GM19351 (cell line): ENCODE measurements at regions not wholly inside any gene's neighbourhood (a gene's known extent, or its start where the extent isn't known, plus 50 kb on each side); places are given as distances from the start of the nearest gene placed in this dataset.
"Not testable (repeated sequence)": the region's sequence is repeated elsewhere in the genome, so short reads cannot be mapped to it uniquely, and the experiment has no call there.

ENCODE experiments used
- ATAC-seq: cut with Tn5 transposase; IDR thresholded peaks from one replicate; pipeline ENCODE4 v1.9.1; 2021; ENCODE audit warnings: mild to moderate bottlenecking, moderate library complexity; ENCODE audit not compliant: unreplicated experiment

DNA sequence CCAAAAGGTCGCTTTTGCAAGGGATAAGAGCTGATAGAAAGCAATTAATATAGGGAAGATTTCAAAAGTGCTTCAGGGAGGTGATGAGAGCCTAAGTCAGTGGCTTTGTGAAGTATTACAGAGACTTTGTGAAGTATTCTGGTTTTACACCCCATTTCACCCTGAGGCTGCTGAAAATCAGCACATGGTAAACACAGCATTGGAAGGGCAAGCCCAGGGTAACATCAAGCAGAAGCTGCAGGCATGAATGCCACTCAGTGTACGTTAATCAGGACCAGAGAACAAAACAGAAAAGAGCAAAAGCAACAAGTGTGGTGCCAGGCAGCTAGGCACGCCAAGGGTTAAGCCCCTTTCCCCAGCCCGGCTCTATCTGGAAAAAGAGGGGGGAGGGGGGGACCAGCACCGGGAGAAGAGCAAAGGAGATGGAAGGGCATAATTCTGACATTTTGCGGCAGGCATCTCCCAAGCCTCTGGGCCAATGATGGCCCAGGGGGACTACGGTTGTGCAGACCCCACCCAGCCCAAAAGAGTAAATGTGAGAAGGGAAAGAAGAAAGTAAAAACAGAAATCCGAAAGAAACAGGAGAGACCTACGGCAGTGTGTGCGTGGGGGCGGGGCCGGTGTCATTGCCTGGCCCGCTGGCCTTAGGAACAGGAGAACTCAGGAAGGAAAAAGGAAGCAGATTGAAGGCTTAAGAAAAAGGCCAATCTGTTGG is 58.9 kb downstream of the DHRS2 start:
- ATAC-seq = no peak

DNA sequence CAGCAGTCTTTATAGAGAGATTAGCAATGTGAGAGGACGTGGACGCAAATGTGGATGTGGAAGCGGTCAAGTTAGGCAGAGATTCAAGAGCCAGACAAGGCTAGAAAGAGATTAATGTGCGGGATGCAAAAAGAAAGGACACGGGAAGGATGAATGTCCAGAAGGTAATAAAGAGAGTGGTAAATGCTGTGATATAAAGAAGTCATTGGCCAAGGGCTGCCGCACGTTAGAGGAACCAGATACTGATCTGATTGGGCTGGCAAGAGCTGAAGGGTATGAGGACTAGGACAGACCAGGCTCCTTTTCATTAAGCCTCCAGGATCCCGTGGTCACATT is 59.5 kb downstream of the DHRS2 start:
- ATAC-seq = no peak

DNA sequence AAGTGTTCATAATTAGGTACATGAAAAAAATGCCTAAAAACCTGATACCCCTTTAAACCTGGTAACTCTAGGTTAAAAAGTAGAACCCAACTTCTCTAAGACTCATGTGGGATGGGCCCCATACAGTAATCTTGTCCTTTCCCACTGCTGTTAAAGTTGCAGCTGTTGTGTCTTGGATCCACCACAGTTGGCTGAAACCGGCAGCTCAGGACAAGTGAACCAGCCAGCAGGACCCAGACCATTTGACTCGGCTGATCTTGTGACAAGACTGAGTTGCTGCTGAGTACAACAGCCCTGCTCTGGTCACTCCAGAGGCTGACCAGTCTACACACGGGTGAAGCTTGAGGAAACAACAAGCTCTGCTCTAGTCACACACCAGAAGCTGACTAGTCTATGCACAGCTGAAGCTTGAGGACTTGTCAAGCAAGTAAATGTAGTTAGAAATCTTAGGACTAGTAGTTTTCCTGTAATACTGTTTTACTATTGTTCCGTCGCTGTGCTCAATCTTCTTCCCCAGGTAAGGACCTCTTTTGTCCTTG is 60.6 kb downstream of the DHRS2 start:
- no peak for ATAC-seq

DNA sequence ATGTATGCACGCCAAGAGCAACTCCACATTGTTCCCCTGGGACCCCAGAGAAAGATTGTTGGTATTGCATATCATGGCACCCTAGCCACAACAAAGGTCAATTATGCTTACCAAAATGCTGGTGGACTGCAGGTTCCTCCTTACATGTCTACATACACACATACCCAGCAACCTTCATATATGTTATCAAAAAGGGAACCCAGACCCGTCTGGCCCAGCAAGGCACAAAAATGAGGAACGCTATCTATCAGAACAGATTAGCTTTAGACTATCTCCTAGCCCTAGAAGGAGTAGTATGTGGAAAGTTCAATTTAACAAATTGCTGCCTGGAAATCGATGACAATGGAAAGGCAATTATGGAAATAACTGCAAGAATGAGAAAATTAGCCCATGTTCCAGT is 61.5 kb downstream of the DHRS2 start:
- ATAC-seq = no peak

DNA sequence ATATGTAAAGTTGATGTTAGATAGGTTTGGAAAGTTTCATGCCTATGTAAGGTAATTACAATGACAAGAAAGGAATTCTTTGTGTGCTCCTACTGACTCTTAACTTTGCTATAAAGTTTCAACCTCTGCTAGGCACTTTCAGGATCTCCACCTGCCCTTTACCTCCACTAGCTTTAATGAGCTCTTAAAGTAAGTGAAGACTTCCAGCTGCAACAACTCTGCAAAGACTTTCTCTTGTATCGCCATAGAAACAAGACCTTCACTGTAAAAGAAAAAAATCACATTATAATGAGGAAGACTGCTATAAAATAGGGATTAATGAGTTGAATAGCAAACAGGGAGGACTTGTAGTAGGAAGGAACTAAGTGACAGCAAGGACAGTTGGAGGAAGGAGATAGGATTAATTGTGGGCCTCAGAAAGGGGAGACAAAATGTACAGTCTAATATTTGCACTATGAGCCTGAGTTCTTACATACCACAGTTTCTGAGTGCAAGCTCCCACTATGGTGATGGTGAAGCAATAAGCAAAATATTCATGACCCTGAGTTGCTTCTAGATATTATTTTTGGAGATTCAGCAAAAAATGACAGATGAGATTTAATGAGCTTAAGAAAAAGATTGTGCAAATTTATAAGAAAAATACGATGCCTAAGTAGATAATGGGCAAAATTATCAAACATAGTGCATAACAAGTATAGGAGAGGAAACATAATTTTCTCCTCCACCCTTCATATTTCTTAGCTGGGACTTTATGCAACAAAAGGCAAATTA is 66.7 kb downstream of the DHRS2 start:
- no peak for ATAC-seq

DNA sequence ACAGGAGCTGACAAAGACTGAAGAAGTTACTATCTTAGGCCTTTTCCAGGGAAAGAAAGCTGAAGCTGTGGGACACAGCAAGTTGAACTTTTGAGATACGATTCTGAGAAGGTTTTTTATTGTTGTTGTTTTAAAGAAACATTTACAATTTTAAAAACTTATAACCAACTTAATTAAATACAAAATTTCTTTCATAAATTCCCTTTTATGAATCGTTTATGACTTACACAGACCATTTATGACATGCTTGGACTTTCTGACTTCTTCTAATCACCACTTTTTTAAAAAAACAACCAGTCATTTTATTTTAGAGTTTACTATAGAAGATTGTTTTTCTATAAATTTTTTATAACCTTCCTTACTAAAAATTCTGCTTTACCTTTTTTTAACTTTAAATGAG is 68.7 kb downstream of the DHRS2 start:
- no peak for ATAC-seq

DNA sequence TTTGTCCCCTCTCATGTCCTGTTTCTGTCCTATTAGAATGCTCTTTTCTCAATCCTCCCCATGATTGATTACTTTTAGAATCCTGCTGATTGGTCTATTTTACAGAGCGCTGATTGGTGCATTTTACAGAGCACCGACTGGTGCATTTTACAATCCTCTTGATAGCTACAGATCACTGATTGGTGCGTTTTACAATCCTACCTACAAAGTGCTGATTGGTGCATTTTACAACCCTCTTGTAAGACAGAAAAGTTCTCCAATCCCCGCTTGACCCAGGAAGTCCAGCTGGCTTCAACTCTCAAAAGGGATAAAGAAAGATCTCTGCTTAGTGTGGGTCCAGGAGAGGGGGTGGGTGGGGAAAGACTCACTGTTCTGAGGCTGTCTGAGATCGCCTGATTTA is 71.3 kb downstream of the DHRS2 start:
- ATAC-seq = no peak

DNA sequence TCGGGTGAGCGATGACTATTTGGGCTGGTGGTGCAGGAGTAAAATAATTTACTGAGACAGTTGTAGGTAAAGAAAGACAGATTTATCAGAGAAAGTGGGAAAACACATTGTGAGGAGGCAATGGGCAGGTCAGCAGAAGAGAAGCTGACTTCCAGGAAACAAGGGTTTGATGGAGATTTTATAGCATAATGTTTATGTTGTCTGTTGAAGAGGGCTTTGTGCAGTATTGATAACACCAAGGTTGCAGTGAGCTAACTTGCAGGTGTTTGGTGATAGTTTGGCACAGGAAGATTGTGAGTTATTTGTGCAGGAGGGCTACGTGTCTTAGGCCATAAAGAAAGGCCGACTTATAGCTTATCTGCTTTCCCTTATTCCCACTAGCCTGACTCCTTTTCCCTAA is 72.2 kb downstream of the DHRS2 start:
- no peak for ATAC-seq

DNA sequence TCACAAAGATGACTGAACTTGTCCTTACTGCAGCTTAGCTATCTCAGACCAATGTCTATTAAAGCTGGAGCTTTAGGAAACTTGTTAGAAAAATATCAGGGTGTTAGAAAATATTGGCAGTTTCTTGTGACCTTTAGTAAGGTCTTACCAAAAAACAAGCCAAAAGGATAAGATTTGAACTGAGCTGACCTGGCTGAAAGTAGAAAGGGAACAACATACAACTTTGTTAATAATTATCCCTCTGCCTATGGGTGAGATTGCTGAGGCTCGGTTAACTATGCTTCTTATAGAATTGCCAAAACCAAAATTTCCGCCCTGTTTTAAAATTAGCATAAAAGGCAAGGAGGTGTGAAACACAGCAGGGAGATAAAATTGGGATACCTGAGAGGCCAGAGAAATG is 73.8 kb downstream of the DHRS2 start:
- ATAC-seq = no peak

DNA sequence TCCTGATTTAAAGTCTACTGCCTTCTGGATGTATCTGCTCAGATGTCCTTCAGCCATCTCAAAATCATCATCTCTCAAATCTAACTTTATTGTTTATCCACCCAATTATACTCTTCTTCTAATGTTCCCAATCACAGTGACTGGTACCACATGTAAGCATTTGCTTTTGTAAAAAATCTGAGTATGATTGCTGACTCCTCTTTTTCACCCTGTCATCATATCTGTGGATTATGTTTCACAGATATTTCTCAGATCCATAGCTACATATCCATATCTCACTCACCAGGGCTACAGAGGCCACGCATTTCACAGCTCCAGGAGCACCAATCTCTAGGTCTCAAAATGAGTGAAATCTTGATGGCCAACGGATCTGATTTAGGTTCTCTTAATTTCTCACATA is 76.1 kb downstream of the DHRS2 start:
- ATAC-seq = no peak

DNA sequence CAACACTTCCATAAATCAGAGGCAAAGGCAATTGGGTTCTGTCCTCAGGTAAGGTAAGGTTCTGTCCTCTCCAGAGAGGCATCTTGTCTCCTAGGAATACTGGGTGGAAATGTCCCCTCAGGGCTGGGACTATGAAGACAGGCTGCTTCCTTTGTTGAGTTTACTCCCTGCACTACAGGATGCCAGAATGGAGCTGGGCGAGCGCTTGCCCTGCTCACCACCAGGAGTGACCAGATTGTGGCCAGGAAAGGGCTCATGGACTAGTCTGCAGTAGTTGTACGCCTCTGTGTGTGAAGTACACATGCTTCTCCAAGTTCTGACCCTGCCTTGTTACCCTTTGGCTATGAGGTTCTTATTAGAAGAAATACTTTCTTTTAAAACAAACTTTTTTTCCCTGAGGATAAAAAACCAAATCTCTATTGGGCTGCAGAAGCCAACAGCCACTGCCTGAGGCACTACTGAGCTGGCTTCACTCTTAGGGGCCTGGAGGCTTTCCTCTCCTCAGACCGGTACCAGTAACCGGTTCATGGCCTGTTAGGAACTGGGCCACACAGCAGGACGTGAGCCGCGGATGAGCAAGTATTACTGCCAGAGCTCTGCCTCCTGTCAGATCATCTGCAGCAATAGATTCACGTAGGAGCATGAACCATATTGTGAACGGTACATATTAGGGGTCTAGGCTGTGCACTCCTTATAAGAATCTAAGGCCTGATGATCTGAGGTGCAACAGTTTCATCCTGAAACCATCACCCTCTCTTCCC is 83.2 kb downstream of the DHRS2 start:
- ATAC-seq = no peak

DNA sequence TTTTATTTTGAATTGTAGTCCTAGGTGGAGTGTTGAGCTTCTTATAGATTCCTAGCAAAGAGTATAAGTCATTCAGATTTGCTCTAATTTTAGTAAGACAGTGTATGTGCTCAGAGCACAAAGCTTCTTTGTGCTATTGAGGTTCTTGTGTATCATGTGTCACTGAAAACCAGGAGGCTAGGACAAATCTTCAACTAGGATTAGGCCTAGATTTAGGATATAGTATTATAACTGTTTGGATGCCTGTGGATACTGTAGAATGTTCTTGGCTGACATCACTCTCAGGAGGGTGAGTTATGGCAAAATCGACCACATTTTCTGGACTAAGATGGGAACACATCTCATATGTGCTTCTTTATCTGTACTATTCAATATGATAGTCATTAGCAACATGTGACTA is 86.5 kb downstream of the DHRS2 start:
- no peak for ATAC-seq

DNA sequence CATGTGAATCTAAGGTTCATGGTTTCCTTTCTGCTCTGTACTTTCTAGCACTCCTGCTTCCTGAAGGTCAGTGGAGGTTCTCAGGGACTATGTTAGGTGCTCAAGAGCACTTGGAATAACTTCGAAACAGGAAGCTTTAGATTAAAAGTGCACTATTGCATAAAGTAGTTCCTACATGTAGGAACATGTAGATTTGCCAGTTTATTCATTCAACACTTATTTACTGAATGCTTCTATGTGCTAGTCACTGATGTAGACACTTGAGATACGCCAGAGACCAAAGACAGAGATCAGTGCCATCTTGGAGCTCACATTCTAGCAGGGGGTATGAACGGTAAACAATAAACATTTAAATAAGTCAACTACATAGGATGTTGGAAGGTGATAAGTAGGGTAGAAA is 87.7 kb downstream of the DHRS2 start:
- ATAC-seq = no peak

DNA sequence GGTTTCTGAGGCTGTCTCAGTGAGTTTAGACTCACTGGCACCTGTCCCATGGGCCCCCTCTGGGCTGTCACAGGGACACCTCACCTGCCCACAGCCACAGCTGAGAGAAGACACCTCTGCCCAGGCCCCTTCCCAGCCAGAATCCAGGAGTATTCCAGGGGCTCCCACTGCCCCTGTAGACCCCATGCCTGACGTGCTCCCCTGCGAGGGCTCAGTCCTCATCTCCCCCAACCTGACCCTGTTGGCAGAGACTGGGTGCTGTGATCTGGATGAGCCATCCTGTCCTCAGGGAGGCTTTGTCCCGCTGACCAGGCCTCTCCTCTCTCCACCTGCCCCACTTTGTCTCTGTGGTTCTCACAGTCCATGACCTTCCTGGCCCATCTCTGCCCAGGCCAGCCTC is 89.4 kb downstream of the DHRS2 start:
- no peak for ATAC-seq

DNA sequence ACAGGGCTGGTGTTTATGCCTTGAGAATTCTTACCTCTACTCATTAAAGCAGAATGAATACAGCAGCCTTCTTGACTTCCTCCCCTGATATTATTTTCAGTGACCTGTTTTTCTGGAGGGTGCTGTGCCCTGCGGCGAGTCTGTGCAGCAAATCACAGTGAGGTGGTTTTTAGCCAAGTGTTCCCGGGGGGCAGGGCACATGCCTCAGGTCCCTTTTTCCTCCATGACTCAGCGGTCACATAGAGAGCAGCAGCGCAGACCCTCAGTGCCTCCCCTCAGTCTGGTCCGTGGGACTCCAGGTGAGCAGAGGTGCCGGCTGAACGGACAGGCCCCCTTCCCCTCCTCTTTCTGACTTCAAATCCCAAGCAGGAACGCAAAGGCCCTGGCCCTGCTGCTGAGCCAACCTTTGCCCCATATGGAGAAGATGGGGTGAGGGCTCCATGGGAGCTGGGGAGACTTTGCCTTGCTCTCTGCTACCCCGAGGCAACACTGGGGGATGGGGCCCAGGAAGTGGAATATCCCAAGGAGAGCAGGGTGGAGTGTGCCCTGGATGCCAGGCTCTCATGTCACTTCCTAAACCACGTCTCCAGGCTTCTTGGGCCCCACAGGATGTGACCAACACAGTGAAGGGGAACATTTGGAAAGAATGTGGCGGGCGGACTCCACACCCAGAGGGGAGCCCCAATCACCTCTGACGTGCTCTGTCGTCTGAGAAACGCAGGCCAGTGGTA is 90.0 kb downstream of the DHRS2 start:
- no peak for ATAC-seq

DNA sequence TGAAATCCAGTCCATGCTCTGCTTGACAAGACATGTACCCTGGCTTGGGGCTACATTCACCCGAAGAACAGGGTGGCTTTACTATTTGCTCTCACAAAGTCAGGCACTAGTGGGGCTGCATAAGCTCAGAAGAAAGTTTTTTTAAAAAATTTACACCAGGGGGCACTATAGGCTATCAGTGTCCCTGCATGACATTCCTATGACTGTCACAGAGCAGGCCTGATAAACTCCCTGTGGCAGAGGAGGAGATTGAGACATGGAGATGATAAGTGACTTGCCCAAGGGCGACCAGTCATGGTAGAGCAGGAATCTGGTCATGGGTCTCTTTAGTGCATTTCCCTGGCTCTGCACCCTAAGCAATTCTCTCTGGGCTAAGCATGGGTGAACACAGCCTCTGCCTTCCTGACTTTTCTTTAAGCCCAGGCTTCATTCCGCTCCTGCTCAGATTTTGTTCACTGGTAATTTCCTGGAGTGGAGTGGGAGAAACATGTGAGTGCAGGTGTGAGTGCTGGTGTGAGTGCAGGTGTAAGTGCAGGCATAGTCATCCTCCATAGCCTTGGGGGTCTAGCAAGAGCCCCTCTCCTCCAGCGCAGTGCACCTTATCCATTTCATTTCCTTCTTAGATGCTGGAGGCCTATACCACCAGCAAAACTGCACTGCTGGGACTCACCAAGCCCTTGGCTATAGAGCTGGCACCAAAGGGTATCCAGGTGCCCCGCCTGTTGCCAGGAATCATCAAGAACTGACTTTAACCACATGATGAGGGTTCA is 91.6 kb downstream of the DHRS2 start:
- no peak for ATAC-seq

DNA sequence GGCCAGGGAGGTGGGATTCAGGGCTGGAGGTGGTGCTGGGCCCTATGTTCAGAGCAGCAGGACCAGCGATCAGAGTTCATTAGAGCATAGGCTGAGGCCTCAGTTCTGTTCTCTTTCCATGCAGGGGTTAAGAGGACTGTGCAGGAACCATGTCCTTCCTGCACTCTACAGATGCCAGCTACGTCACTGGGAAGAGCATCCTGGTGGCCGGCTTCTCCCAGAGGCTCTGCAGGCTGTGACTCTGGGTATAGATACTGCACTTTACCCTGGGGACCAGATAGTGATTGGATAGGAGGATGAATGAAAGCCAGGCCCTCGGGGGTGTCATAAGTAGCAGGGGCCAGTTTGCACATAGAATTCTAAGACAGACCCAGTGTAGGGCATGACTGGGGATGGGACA is 92.6 kb downstream of the DHRS2 start:
- no peak for ATAC-seq

DNA sequence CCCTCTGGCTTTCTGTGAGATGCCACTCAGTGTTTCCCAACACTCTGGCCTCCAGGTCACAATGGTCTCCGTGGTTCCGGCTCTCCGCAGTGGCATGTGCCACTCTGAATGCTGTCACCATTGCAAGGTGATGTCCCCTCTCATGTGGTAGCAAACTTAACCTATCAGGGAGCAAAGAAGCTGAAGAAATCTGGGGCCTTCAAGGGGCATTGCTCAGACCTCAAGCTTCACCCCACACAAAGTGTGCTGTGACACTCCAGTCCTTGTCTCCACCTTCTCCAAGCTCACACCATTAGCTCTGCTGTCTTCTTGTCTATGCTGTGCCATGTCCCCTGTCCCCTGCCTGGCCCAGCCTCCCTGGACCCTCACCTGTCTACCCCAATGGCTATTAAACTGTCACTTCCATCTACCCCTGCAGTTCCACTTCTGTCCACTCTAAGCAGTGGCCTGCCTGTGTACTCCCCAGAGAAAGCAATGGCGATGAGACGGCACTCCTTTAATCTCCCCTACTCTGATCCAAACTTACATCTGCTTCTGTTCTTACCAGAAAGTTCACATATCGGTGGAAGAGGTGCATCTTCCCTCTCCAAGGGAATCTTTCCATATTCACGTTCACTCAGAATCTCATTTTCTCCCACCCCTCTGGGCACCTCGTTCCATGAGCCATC is 93.7 kb downstream of the DHRS2 start:
- ATAC-seq = no peak

DNA sequence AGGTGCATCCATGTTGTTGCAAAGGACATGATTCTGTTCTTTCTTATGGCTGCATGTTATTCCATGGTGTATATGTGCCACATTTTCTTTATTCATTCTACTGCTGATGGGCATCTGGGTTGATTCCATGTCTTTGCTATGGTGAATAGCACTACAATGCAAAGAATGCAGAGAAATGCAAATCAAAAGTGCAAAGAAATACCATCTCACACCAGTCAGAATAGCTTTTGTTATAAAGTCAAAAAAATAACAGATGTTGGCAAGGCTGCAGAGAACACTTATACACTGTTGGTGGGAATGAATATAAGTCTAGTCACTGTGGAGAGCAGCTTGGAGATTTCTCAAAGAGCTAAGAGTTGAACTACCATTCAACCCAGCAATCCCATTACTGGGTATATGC is 99.2 kb downstream of the DHRS2 start:
- ATAC-seq = no peak

DNA sequence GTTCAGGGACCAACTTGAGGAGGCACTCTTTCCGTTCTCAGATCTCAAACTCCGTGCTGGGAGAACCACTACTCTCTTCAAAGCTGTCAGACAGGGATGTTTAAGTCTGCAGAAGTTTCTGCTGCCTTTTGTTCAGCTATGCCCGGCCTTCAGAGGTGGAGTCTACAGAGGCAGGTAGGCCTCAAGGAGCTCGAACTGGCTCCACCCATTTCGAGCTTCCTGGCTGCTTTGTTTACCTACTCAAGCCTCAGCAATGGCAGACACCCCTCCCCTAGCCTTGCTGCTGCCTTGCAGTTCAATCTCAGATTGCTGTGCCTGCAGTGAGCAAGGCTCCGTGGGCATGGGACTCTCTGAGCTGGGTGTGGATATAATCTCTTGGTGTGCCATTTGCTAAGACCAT is 108.2 kb downstream of the DHRS2 start:
- not testable (repeated sequence) for ATAC-seq
